C4-2B (cell line): ENCODE measurements at regions not wholly inside any gene's neighbourhood (a gene's known extent, or its start where the extent isn't known, plus 50 kb on each side); places are given as distances from the start of the nearest gene placed in this dataset.

Experiments
- CTCF ChIP-seq: fragments of 450-650 bp; conservative IDR thresholded peaks from 2 replicates; pipeline ENCODE4 v1.5.1; 2017; ENCODE audit warnings: mild to moderate bottlenecking
- ZFX ChIP-seq: fragments of 450-650 bp; IDR thresholded peaks from 2 replicates; pipeline ENCODE4 v1.6.1; 2017

- TF ChIP-seq CTCF (no peak), ZFX (no peak)
Measured at GRCh38 chr10:128901236-128901635, 565.8 kb upstream of the MGMT start.
